K562 (cell line): ENCODE measurements at regions not wholly inside any gene's neighbourhood (a gene's known extent, or its start where the extent isn't known, plus 50 kb on each side); places are given as distances from the start of the nearest gene placed in this dataset.

Source experiments
- ATAC-seq: fragments of 200-7000 bp; cut with Tn5 transposase; 3 replicates; pipeline ENCODE4 v1.9.1; 2020; ENCODE audit warnings: moderate library complexity
- BruUV-seq: library from RNA; stranded (reverse); fragments of 400-500 nt; replicated peaks from 2 replicates; lab custom pipeline; 2021; lab: Mats Ljungman, UMichigan
- CTCF ChIA-PET: fragments of 300-600 bp; formaldehyde crosslinking; extraction: SDS; loops from one replicate; lab custom pipeline; 2021; ENCODE audit warnings: low intra/inter-chr PET ratio; lab: Yijun Ruan, JAX
- POLR2A ChIA-PET: fragments of 300-600, 350-650 bp; sonication (Branson Sonifier 250); formaldehyde crosslinking; extraction: SDS; loops from one replicate; lab custom pipeline; 2021; ENCODE audit warnings: antibody characterized with exemption, inconsistent platforms; lab: Yijun Ruan, JAX
- DNase-seq, 4 experiments: peaks; one replicate each; pipeline versions ENCODE4 v3.0.0 to v3.0.0-alpha.2; 2011 to 2018; ENCODE audit warnings: low spot score in 3 of 4, mixed read lengths in 3 of 4; ENCODE audit errors: extremely low read depth in 1 of 4
- FAIRE-seq: peaks from 2 replicates; lab custom pipeline; 2011; peaks lifted over from hg19 to GRCh38; lab: Jason Lieb, UNC
- H2AFZ ChIP-seq: 2 replicates; pipeline ENCODE4 v1.6.0; 2011; ENCODE audit warnings: low read depth, low read length, control low read depth, inconsistent platforms
- H3K27ac ChIP-seq: fragments of 200-600 bp; 3 replicates; pipeline ENCODE4 v1.8.0; 2011; ENCODE audit warnings: low read depth, mild to moderate bottlenecking, control low read depth, inconsistent platforms, low read length, moderate library complexity, mixed read lengths; ENCODE audit errors: extremely low read depth
- H3K27me3 ChIP-seq, 2 experiments: fragments of 300-600 bp in 1 of 2; 2 replicates in 1 of 2; 3 replicates in 1 of 2; pipeline versions ENCODE4 v1.6.0 to v1.8.0; 2011; ENCODE audit warnings: inconsistent platforms in 2 of 2, low read length in 2 of 2, mild to moderate bottlenecking in 1 of 2, mixed read lengths in 1 of 2, moderate library complexity in 1 of 2; ENCODE audit not compliant: control insufficient read depth in 2 of 2, insufficient read depth in 2 of 2
- H3K36me3 ChIP-seq: fragments of 300-600 bp; 3 replicates; pipeline ENCODE4 v1.8.0; 2011; ENCODE audit warnings: mild to moderate bottlenecking, low read length, inconsistent platforms; ENCODE audit not compliant: control insufficient read depth, insufficient read depth
- H3K4me1 ChIP-seq, 2 experiments: fragments of 200-600 bp in 1 of 2; replicated peaks in 1 of 2; 2 replicates in 1 of 2; 3 replicates in 1 of 2; pipeline versions ENCODE4 v1.5.1 to v1.8.0; 2011; ENCODE audit warnings: inconsistent platforms in 2 of 2, low read length in 2 of 2, mild to moderate bottlenecking in 1 of 2, mixed read lengths in 1 of 2, moderate library complexity in 1 of 2; ENCODE audit not compliant: control insufficient read depth in 2 of 2, insufficient read depth in 2 of 2
- H3K4me2 ChIP-seq: 2 replicates; pipeline ENCODE4 v1.6.1; 2011; ENCODE audit warnings: low read length, control low read depth, inconsistent platforms, mixed read lengths; ENCODE audit not compliant: insufficient read depth
- H3K4me3 ChIP-seq: fragments of 200-600 bp; sonication (generic), shearing (Covaris generic); 2 replicates; pipeline ENCODE4 v1.5.1; 2016; ENCODE audit warnings: control low read depth, inconsistent platforms
- H3K79me2 ChIP-seq: fragments of 200-600 bp; 3 replicates; pipeline ENCODE4 v1.8.0; 2011; ENCODE audit warnings: low read length, inconsistent platforms; ENCODE audit not compliant: control insufficient read depth, insufficient read depth
- H3K9ac ChIP-seq, 2 experiments: 2 replicates each; pipeline versions ENCODE4 v1.6.0 to v1.6.1; 2011; ENCODE audit warnings: low read depth in 2 of 2, low read length in 2 of 2, control low read depth in 1 of 2, inconsistent platforms in 1 of 2, mild to moderate bottlenecking in 1 of 2, mixed read lengths in 1 of 2; ENCODE audit not compliant: insufficient read depth in 1 of 2
- H3K9me1 ChIP-seq: one replicate; pipeline ENCODE4 v1.6.0; 2011; ENCODE audit warnings: inconsistent platforms, mild to moderate bottlenecking, low read length, moderate library complexity; ENCODE audit not compliant: control insufficient read depth, insufficient read depth
- H3K9me3 ChIP-seq: replicated peaks from 2 replicates; pipeline ENCODE4 v1.5.1; 2011; ENCODE audit warnings: low read depth, low read length, inconsistent platforms; ENCODE audit not compliant: control insufficient read depth, insufficient read depth
- H4K20me1 ChIP-seq: replicated peaks from 2 replicates; pipeline ENCODE4 v1.6.1; 2011; ENCODE audit warnings: low read length, inconsistent platforms, mixed read lengths; ENCODE audit not compliant: control insufficient read depth, insufficient read depth
- EWSR1 ChIP-seq: fragments of 450-650 bp; IDR thresholded peaks from 2 replicates; pipeline ENCODE4 v1.6.1; 2018; ENCODE audit warnings: borderline replicate concordance, mild to moderate bottlenecking, low read depth, moderate library complexity; ENCODE audit not compliant: partially characterized antibody
- POU5F1 ChIP-seq: fragments of 150-350 bp; IDR thresholded peaks from 2 replicates; pipeline ENCODE4 v1.6.1; 2014; ENCODE audit warnings: borderline replicate concordance, low read length, low read depth, mild to moderate bottlenecking; ENCODE audit not compliant: partially characterized antibody
- PURB ChIP-seq: sonication (generic); formaldehyde crosslinking; IDR thresholded peaks from 2 replicates; pipeline ENCODE4 v1.9.0; 2021; ENCODE audit warnings: low read depth, mild to moderate bottlenecking, missing genetic modification reagents
- RFX7 ChIP-seq: fragments of 250-450 bp; sonication (Bioruptor Pico); IDR thresholded peaks from 2 replicates; pipeline ENCODE4 v1.5.1; 2021; ENCODE audit warnings: mild to moderate bottlenecking
- SAFB ChIP-seq: fragments of 200-400 bp; formaldehyde crosslinking; IDR thresholded peaks from 2 replicates; pipeline ENCODE4 v1.6.1; 2017; ENCODE audit warnings: low read depth, low read length, borderline replicate concordance
- ZHX1 ChIP-seq: fragments of 150-350 bp; conservative IDR thresholded peaks from 2 replicates; pipeline ENCODE4 v1.6.1; 2014; ENCODE audit warnings: low read length
- ZNF3 ChIP-seq: fragments of 250-450 bp; sonication (Bioruptor Pico); IDR thresholded peaks from 2 replicates; pipeline ENCODE4 v1.5.0; 2021; ENCODE audit warnings: mild to moderate bottlenecking, moderate library complexity
- WGBS: fragments of 100-300 bp; shearing (Covaris generic); methylation state at CpG from one replicate; pipeline ENCODE4 v1.1.6; 2016; ENCODE audit warnings: low coverage, mixed read lengths; ENCODE audit not compliant: insufficient coverage; ENCODE audit errors: missing lambda C conversion rate; 5-methylcytosine and 5-hydroxymethylcytosine counted together
- in situ Hi-C: fragments of 300-500 bp; cut with MboI; formaldehyde crosslinking; loops from 4 replicates; pipeline ENCODE4 v1.15.0; 2018; ENCODE audit warnings: inconsistent platforms, mixed read lengths
- intact Hi-C: fragments of 100-400 bp; cut with micrococcal nuclease; formaldehyde crosslinking; loops from 2 replicates; pipeline ENCODE4 v1.14.2; 2022

GRCh38 chr2:147567136-147567535, 277.7 kb upstream of the ACVR2A start:
- H3K9me1 ChIP-seq = no peaks in the 10 kb centered on the region
- ChIA-PET CTCF (no interaction called here), POLR2A (no interaction called here)
- no peak for TF ChIP-seq PURB (CRISPR knock-in tag)
- no peak for TF ChIP-seq ZHX1
- TF ChIP-seq SAFB = no peak
- no peak for TF ChIP-seq RFX7 (CRISPR knock-in tag)
- no peak for TF ChIP-seq ZNF3 (CRISPR knock-in tag)
- no peak for TF ChIP-seq EWSR1
- no peak for TF ChIP-seq POU5F1
- H3K79me2 ChIP-seq = no peaks in the 10 kb centered on the region
- H3K27me3 ChIP-seq = no peaks in the 10 kb centered on the region
- no peak overlapping the region for H3K4me3 ChIP-seq
- 0% methylated on average over 2 of the region's 2 CpGs for WGBS
- H3K9me3 ChIP-seq = no peaks in the 10 kb centered on the region
- no peaks in the 10 kb centered on the region for H4K20me1 ChIP-seq
- BruUV-seq = no TSS peak
- H2AFZ ChIP-seq = no peak overlapping the region
- H3K36me3 ChIP-seq = no peaks in the 10 kb centered on the region
- no peak for FAIRE-seq
- intact Hi-C loops (no loop called here), in situ Hi-C loops (no loop called here)
- H3K4me2 ChIP-seq = no peak overlapping the region
- DNase-seq = no peak
- H3K9ac ChIP-seq = no peak overlapping the region
- H3K27ac ChIP-seq = no peak overlapping the region
- ATAC-seq = no peak
- no peaks in the 10 kb centered on the region for H3K4me1 ChIP-seq
